ENCODE measurements at regions not wholly inside any gene's neighbourhood (a gene's known extent, or its start where the extent isn't known, plus 50 kb on each side); places are given as distances from the start of the nearest gene placed in this dataset.

- TF ChIP-seq, protein P1, sequence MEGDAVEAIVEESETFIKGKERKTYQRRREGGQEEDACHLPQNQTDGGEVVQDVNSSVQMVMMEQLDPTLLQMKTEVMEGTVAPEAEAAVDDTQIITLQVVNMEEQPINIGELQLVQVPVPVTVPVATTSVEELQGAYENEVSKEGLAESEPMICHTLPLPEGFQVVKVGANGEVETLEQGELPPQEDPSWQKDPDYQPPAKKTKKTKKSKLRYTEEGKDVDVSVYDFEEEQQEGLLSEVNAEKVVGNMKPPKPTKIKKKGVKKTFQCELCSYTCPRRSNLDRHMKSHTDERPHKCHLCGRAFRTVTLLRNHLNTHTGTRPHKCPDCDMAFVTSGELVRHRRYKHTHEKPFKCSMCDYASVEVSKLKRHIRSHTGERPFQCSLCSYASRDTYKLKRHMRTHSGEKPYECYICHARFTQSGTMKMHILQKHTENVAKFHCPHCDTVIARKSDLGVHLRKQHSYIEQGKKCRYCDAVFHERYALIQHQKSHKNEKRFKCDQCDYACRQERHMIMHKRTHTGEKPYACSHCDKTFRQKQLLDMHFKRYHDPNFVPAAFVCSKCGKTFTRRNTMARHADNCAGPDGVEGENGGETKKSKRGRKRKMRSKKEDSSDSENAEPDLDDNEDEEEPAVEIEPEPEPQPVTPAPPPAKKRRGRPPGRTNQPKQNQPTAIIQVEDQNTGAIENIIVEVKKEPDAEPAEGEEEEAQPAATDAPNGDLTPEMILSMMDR (IDR thresholded peaks at IDR 0.05; ENCODE audit: unreplicated experiment in 3 of 3) = no peak
- Mint-ChIP-seq H3K36me3 (ENCODE audit: low read depth) (peaks cover 18% of the 10 kb centered on the region), H3K9me3 (peaks cover 35% of the 10 kb centered on the region), H3K4me3 (no peak overlapping the region), H3K4me1 (no peaks in the 10 kb centered on the region), H3K27ac (no peak overlapping the region), H3K27me3 (ENCODE audit: low read depth) (no peaks in the 10 kb centered on the region)
Measured at GRCh38 chr10:33843379-33843778, 508.9 kb upstream of the NRP1 start.

GRCh38 chr10:33841678-33842077, 507.2 kb upstream of the NRP1 start:
- Mint-ChIP-seq H3K4me3 (no peak overlapping the region), H3K36me3 (ENCODE audit: low read depth) (peaks cover 17% of the 10 kb centered on the region), H3K4me1 (no peaks in the 10 kb centered on the region), H3K27ac (no peak overlapping the region), H3K27me3 (ENCODE audit: low read depth) (no peaks in the 10 kb centered on the region), H3K9me3 (peaks cover 33% of the 10 kb centered on the region)
- TF ChIP-seq, protein P1 (IDR thresholded peaks at IDR 0.05; ENCODE audit: unreplicated experiment in 3 of 3) = no peak

DNA sequence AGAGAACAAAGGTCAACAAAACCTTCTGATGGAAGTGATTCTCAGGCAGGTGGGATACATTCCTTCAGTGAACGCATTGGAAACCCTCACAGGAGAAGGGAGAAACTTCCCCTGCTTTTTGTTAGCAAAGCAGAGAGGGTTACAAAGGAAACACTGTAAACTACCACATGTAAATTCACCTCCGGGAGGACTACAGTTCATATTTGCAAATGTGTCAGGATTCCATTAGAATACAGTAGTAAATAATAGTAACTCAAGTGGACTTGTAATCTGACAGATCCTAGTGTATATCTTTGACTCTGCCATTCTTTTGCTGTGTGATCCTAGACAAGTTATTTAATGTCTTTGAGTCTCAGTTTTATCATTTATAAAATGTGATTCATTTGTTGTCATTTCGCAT, 504.3 kb upstream of the NRP1 start:
- H3K9me3 Mint-ChIP-seq = peaks cover 22% of the 10 kb centered on the region
- TF ChIP-seq, protein P1 (IDR thresholded peaks at IDR 0.05; ENCODE audit: unreplicated experiment in 3 of 3) = no peak
- H3K27me3 Mint-ChIP-seq (ENCODE audit: low read depth) = no peaks in the 10 kb centered on the region
- H3K36me3 Mint-ChIP-seq (ENCODE audit: low read depth) = peaks cover 4% of the 10 kb centered on the region
- H3K4me1 Mint-ChIP-seq = no peaks in the 10 kb centered on the region
- no peak overlapping the region for H3K27ac Mint-ChIP-seq
- no peak overlapping the region for H3K4me3 Mint-ChIP-seq

DNA sequence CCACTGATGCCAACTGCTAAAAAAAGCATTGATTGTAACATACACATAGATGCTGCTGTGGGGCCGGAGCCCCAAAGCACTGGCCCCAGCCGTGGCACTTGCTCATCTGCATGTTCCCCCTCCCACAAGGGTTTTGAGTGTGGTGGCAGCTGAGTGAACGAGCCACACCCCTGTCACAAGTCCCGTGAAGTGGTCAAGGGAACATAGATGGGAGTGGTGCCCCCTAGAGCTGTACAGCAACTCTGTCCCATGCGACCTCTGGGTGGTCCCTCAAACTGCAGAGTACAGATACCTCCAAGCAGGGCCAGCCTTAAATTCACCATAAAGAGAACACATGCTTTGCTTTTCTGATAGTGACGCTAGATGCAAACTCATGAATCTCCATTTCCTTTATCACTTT, 503.3 kb upstream of the NRP1 start:
- TF ChIP-seq, protein P1 (IDR thresholded peaks at IDR 0.05; ENCODE audit: unreplicated experiment in 3 of 3) = no peak
- Mint-ChIP-seq H3K4me3 (no peak overlapping the region), H3K9me3 (peaks cover 13% of the 10 kb centered on the region), H3K27ac (no peak overlapping the region), H3K27me3 (ENCODE audit: low read depth) (no peaks in the 10 kb centered on the region), H3K36me3 (ENCODE audit: low read depth) (no peaks in the 10 kb centered on the region), H3K4me1 (no peaks in the 10 kb centered on the region)

DNA sequence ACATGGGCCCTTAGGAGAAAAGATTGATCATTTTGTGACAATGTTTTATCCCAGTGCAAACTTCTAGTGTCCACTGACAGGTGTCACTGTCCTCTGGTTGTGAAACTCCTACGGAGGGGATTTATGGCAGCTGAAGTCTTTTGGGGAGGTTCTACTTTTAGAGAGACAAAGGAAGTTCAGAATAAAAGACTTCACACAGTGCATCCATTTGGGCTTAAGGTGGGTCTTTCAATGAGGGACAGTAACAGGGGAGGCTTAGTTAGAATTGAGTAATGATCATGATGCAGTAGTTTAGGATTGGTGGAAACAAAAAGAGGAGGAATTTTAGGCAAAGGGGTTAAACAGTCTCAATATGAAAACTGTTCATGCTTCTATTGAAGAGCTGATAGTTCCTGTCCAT, 501.1 kb upstream of the NRP1 start:
- TF ChIP-seq, protein P1 (IDR thresholded peaks at IDR 0.05; ENCODE audit: unreplicated experiment in 3 of 3) = no peak
- Mint-ChIP-seq H3K9me3 (peaks cover 13% of the 10 kb centered on the region), H3K36me3 (ENCODE audit: low read depth) (no peaks in the 10 kb centered on the region), H3K27ac (no peak overlapping the region), H3K4me1 (no peaks in the 10 kb centered on the region), H3K4me3 (no peak overlapping the region), H3K27me3 (ENCODE audit: low read depth) (no peaks in the 10 kb centered on the region)

DNA sequence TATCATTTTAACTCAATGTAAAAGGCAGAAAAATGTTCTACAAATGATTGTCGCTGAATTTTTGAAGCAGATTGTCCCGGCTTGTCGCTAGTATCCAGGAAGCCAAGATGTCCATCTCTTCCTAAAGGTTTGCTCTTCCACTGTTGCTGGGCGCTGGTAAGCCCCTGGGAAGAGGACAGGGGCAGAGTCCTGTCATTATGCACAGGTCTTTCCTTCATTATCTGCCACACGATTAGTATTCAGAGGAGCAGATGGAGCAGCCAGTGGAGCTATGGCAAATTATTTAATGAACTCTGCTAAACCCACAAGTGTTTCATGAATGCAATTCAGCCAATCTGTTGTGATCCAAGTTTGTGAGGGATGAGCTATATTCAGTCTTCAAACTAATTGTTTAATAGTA, 499.1 kb upstream of the NRP1 start:
- Mint-ChIP-seq H3K4me3 (no peak overlapping the region), H3K9me3 (peaks cover 9% of the 10 kb centered on the region), H3K36me3 (ENCODE audit: low read depth) (no peaks in the 10 kb centered on the region), H3K4me1 (no peaks in the 10 kb centered on the region), H3K27me3 (ENCODE audit: low read depth) (peaks cover 5% of the 10 kb centered on the region), H3K27ac (no peak overlapping the region)
- TF ChIP-seq, protein P1 (IDR thresholded peaks at IDR 0.05; ENCODE audit: unreplicated experiment in 3 of 3) = no peak

All from nephron (organoid).